HUDEP-2 (cell line): ENCODE measurements at regions not wholly inside any gene's neighbourhood (a gene's known extent, or its start where the extent isn't known, plus 50 kb on each side); places are given as distances from the start of the nearest gene placed in this dataset.
A peak's percentile ranks its signal among the peaks of the same experiment; 100 is the strongest.

ENCODE experiments used
- DNase-seq, 76 experiments: peaks; one replicate each; lab custom pipeline; 2025; ENCODE audit not compliant: unreplicated experiment in 76 of 76; lab: John Stamatoyannopoulos, UW

- no peak for DNase-seq
Observed at GRCh38 chr6:51360287-51360686, 541.6 kb downstream of the TFAP2B start.

GRCh38 chr6:51365566-51365965, 546.9 kb downstream of the TFAP2B start:
- no peak for DNase-seq

- DNase-seq, result no peak
Observed at GRCh38 chr6:51369485-51369884, 550.8 kb downstream of the TFAP2B start.

GRCh38 chr6:51382847-51383246, 564.2 kb downstream of the TFAP2B start:
- DNase-seq, result no peak

- DNase-seq, result no peak
Observed at GRCh38 chr6:51384736-51385135, 566.1 kb downstream of the TFAP2B start.

GRCh38 chr6:51386347-51386836, 567.7 kb downstream of the TFAP2B start:
- DNase-seq, result no peak

- DNase-seq, result no peak
Observed at GRCh38 chr6:51387907-51388306, 569.2 kb downstream of the TFAP2B start.

- DNase-seq, result no peak
Observed at GRCh38 chr6:51394061-51394460, 575.4 kb downstream of the TFAP2B start.

- DNase-seq, result no peak
Observed at GRCh38 chr6:51396583-51396982, 577.9 kb downstream of the TFAP2B start.

- no peak for DNase-seq
Observed at GRCh38 chr6:51398064-51398705, 579.5 kb downstream of the TFAP2B start.

GRCh38 chr6:51398793-51399192, 580.1 kb downstream of the TFAP2B start:
- DNase-seq, result peak in 3 of 76 experiments; percentile 9 to 30 (median 17)

- no peak for DNase-seq
Observed at GRCh38 chr6:51410453-51410852, 591.8 kb downstream of the TFAP2B start.

GRCh38 chr6:51411496-51412125, 592.9 kb downstream of the TFAP2B start:
- DNase-seq, result no peak

GRCh38 chr6:51414361-51414760, 595.7 kb downstream of the TFAP2B start:
- DNase-seq, result peak in 1 of 76 experiments; percentile 2

- DNase-seq, result no peak
Observed at GRCh38 chr6:51415501-51415900, 596.8 kb downstream of the TFAP2B start.

- DNase-seq, result no peak
Observed at GRCh38 chr6:51429017-51429712, 610.5 kb downstream of the TFAP2B start.

GRCh38 chr6:51430589-51430988, 611.9 kb downstream of the TFAP2B start:
- no peak for DNase-seq

GRCh38 chr6:51432481-51432880, 613.8 kb downstream of the TFAP2B start:
- DNase-seq, result no peak

- no peak for DNase-seq
Observed at GRCh38 chr6:51450248-51450957, 631.7 kb downstream of the TFAP2B start.

- DNase-seq, result no peak
Observed at GRCh38 chr6:51450958-51451357, 632.3 kb downstream of the TFAP2B start.

- no peak for DNase-seq
Observed at GRCh38 chr6:51456282-51456681, 631.1 kb downstream of the PKHD1 start.
